SU-DHL-6 (cell line): ENCODE measurements at regions not wholly inside any gene's neighbourhood (a gene's known extent, or its start where the extent isn't known, plus 50 kb on each side); places are given as distances from the start of the nearest gene placed in this dataset.

Experiments
- CTCF ChIP-seq: fragments of 200-600 bp; sonication (generic); IDR thresholded peaks from one replicate; pipeline ENCODE4 v1.5.1; 2017; ENCODE audit warnings: antibody characterized with exemption, mild to moderate bottlenecking, low read length, moderate library complexity; ENCODE audit not compliant: insufficient read depth, poor library complexity, severe bottlenecking
- EZH2phosphoT487 ChIP-seq: fragments of 200-600 bp; sonication (generic), shearing (Covaris generic); conservative IDR thresholded peaks from 2 replicates; pipeline ENCODE4 v1.6.1; 2018; ENCODE audit warnings: mild to moderate bottlenecking, antibody characterized with exemption, low read length, moderate library complexity, mixed read lengths

DNA sequence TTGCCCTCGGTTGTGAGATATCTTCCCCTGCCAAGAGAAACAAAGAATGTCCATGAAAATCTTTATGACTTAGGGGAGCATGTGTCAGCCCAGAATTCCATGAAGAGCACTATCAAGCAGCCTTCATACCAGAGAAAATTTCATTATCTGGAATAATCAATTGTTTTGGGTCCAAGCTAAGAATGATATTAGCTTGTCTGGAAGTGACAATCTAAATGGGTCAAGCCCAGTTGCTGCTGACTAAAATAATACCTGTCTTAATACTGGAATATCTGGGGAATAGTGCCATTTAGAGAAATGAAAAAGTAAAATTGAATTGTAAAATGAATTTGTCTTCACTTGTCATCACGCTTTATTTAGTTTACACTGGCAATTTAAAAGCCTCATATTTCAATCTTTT, 407.4 kb downstream of the PLA2G4A start:
- TF ChIP-seq CTCF (no peak), EZH2phosphoT487 (no peak)
